Activated naive CD4-positive, alpha-beta T cell treated with anti-CD3 and anti-CD28 coated beads, Interleukin-2, amount 10 ng/mL, durations not matched to agents 7 days and 5 days (primary cell): ENCODE measurements at regions not wholly inside any gene's neighbourhood (a gene's known extent, or its start where the extent isn't known, plus 50 kb on each side); places are given as distances from the start of the nearest gene placed in this dataset.
"Not testable (repeated sequence)": the region's sequence is repeated elsewhere in the genome, so short reads cannot be mapped to it uniquely, and the experiment has no call there.

Source experiments
- CTCF ChIA-PET: fragments of 350-600 bp; sonication (Branson Sonifier 250); formaldehyde crosslinking; loops from one replicate; lab custom pipeline; 2021; ENCODE audit warnings: antibody characterized with exemption; lab: Charles Lee
- DNase-seq: peaks from one replicate; pipeline ENCODE4 v3.0.0-alpha.2; 2020
- H3K27ac Mint-ChIP-seq: one replicate; pipeline ENCODE4 v1.8.0; 2021; ENCODE audit warnings: mild to moderate bottlenecking, moderate library complexity, mixed read lengths
- H3K27me3 Mint-ChIP-seq: one replicate; pipeline ENCODE4 v1.8.0; 2021; ENCODE audit warnings: mild to moderate bottlenecking, mixed read lengths
- H3K36me3 Mint-ChIP-seq: one replicate; pipeline ENCODE4 v1.8.0; 2021; ENCODE audit warnings: mixed read lengths
- H3K4me1 Mint-ChIP-seq: one replicate; pipeline ENCODE4 v1.8.0; 2021; ENCODE audit warnings: mixed read lengths
- H3K4me3 Mint-ChIP-seq: one replicate; pipeline ENCODE4 v1.8.0; 2021; ENCODE audit warnings: mild to moderate bottlenecking, moderate library complexity, mixed read lengths
- H3K9me3 Mint-ChIP-seq: one replicate; pipeline ENCODE4 v1.8.0; 2021; ENCODE audit warnings: mixed read lengths

GRCh38 chr10:84571146-84571545 is 242.8 kb downstream of the CCSER2 start:
- Mint-ChIP-seq H3K4me3 (no peak overlapping the region), H3K36me3 (no peaks in the 10 kb centered on the region), H3K4me1 (no peaks in the 10 kb centered on the region), H3K27me3 (peaks cover 4% of the 10 kb centered on the region), H3K27ac (no peak overlapping the region), H3K9me3 (no peaks in the 10 kb centered on the region)
- DNase-seq = no peak
- CTCF ChIA-PET = no interaction called here

GRCh38 chr10:84574102-84574501 is 245.7 kb downstream of the CCSER2 start:
- CTCF ChIA-PET = no interaction called here

GRCh38 chr10:84581976-84582375 is 253.6 kb downstream of the CCSER2 start:
- H3K4me1 Mint-ChIP-seq = no peaks in the 10 kb centered on the region
- H3K36me3 Mint-ChIP-seq = no peaks in the 10 kb centered on the region
- no peak overlapping the region for H3K27ac Mint-ChIP-seq
- H3K9me3 Mint-ChIP-seq = no peaks in the 10 kb centered on the region
- H3K27me3 Mint-ChIP-seq = peaks cover 3% of the 10 kb centered on the region
- CTCF ChIA-PET = no interaction called here
- no peak overlapping the region for H3K4me3 Mint-ChIP-seq
- DNase-seq = no peak

More at GRCh38 chr10:84574102-84574501, 245.7 kb downstream of the CCSER2 start:
- no peak overlapping the region for H3K27ac Mint-ChIP-seq
- H3K9me3 Mint-ChIP-seq = no peaks in the 10 kb centered on the region
- no peak for DNase-seq
- H3K4me3 Mint-ChIP-seq = no peak overlapping the region
- H3K4me1 Mint-ChIP-seq = no peaks in the 10 kb centered on the region
- H3K27me3 Mint-ChIP-seq = peaks cover 4% of the 10 kb centered on the region
- no peaks in the 10 kb centered on the region for H3K36me3 Mint-ChIP-seq

- H3K9me3 Mint-ChIP-seq = no peaks in the 10 kb centered on the region
- no peaks in the 10 kb centered on the region for H3K4me1 Mint-ChIP-seq
- no peaks in the 10 kb centered on the region for H3K36me3 Mint-ChIP-seq
- no peak overlapping the region for H3K4me3 Mint-ChIP-seq
- CTCF ChIA-PET = no interaction called here
- no peak for DNase-seq
- no peak overlapping the region for H3K27ac Mint-ChIP-seq
- H3K27me3 Mint-ChIP-seq = peaks cover 3% of the 10 kb centered on the region
These were observed 255.1 kb downstream of the CCSER2 start for GRCh38 chr10:84583501-84583900.

GRCh38 chr10:84587789-84588188 is 259.4 kb downstream of the CCSER2 start:
- Mint-ChIP-seq H3K4me3 (no peak overlapping the region), H3K36me3 (no peaks in the 10 kb centered on the region), H3K4me1 (no peaks in the 10 kb centered on the region), H3K27ac (no peak overlapping the region), H3K27me3 (peaks cover 3% of the 10 kb centered on the region), H3K9me3 (no peaks in the 10 kb centered on the region)
- CTCF ChIA-PET = no interaction called here
- DNase-seq = no peak

- CTCF ChIA-PET = no interaction called here
- H3K4me3 Mint-ChIP-seq = no peak overlapping the region
- H3K27me3 Mint-ChIP-seq = no peaks in the 10 kb centered on the region
These were observed 260.0 kb downstream of the CCSER2 start for GRCh38 chr10:84588426-84588825.

GRCh38 chr10:84588971-84589370 is 260.6 kb downstream of the CCSER2 start:
- no peaks in the 10 kb centered on the region for H3K9me3 Mint-ChIP-seq
- H3K4me1 Mint-ChIP-seq = no peaks in the 10 kb centered on the region
- no peaks in the 10 kb centered on the region for H3K27me3 Mint-ChIP-seq
- no peaks in the 10 kb centered on the region for H3K36me3 Mint-ChIP-seq
- DNase-seq = no peak
- no peak overlapping the region for H3K4me3 Mint-ChIP-seq
- H3K27ac Mint-ChIP-seq = no peak overlapping the region
- CTCF ChIA-PET = no interaction called here

More at GRCh38 chr10:84588426-84588825, 260.0 kb downstream of the CCSER2 start:
- DNase-seq = no peak
- H3K36me3 Mint-ChIP-seq = no peaks in the 10 kb centered on the region
- no peak overlapping the region for H3K27ac Mint-ChIP-seq
- H3K9me3 Mint-ChIP-seq = no peaks in the 10 kb centered on the region
- no peaks in the 10 kb centered on the region for H3K4me1 Mint-ChIP-seq

GRCh38 chr10:84589526-84590205 is 261.3 kb downstream of the CCSER2 start:
- no peaks in the 10 kb centered on the region for H3K36me3 Mint-ChIP-seq
- H3K27me3 Mint-ChIP-seq = no peaks in the 10 kb centered on the region
- H3K27ac Mint-ChIP-seq = no peak overlapping the region
- CTCF ChIA-PET = no interaction called here
- no peak overlapping the region for H3K4me3 Mint-ChIP-seq
- H3K9me3 Mint-ChIP-seq = no peaks in the 10 kb centered on the region
- DNase-seq = no peak
- no peaks in the 10 kb centered on the region for H3K4me1 Mint-ChIP-seq

- Mint-ChIP-seq H3K4me3 (no peak overlapping the region), H3K4me1 (no peaks in the 10 kb centered on the region), H3K9me3 (no peaks in the 10 kb centered on the region), H3K36me3 (no peaks in the 10 kb centered on the region), H3K27me3 (no peaks in the 10 kb centered on the region), H3K27ac (no peak overlapping the region)
- CTCF ChIA-PET = no interaction called here
- DNase-seq = no peak
These were observed 262.2 kb downstream of the CCSER2 start for GRCh38 chr10:84590327-84591193.

GRCh38 chr10:84593506-84593905 is 265.1 kb downstream of the CCSER2 start:
- H3K4me1 Mint-ChIP-seq = no peaks in the 10 kb centered on the region
- CTCF ChIA-PET = no interaction called here
- H3K27ac Mint-ChIP-seq = no peak overlapping the region
- peaks cover 11% of the 10 kb centered on the region for H3K27me3 Mint-ChIP-seq
- DNase-seq = no peak
- no peak overlapping the region for H3K4me3 Mint-ChIP-seq
- no peaks in the 10 kb centered on the region for H3K9me3 Mint-ChIP-seq
- H3K36me3 Mint-ChIP-seq = no peaks in the 10 kb centered on the region

- Mint-ChIP-seq H3K27ac (no peak overlapping the region), H3K27me3 (peaks cover 11% of the 10 kb centered on the region), H3K4me3 (no peak overlapping the region), H3K9me3 (no peaks in the 10 kb centered on the region), H3K4me1 (no peaks in the 10 kb centered on the region), H3K36me3 (no peaks in the 10 kb centered on the region)
- no peak for DNase-seq
- CTCF ChIA-PET = no interaction called here
These were observed 268.2 kb downstream of the CCSER2 start for GRCh38 chr10:84596585-84596984.

GRCh38 chr10:84599254-84599653 is 270.9 kb downstream of the CCSER2 start:
- Mint-ChIP-seq H3K27me3 (peaks cover 13% of the 10 kb centered on the region), H3K9me3 (no peaks in the 10 kb centered on the region), H3K27ac (no peak overlapping the region), H3K4me3 (no peak overlapping the region), H3K36me3 (no peaks in the 10 kb centered on the region), H3K4me1 (no peaks in the 10 kb centered on the region)
- CTCF ChIA-PET = no interaction called here
- DNase-seq = no peak

- DNase-seq = no peak
- Mint-ChIP-seq H3K27me3 (peaks cover 17% of the 10 kb centered on the region), H3K36me3 (no peaks in the 10 kb centered on the region), H3K4me3 (no peak overlapping the region), H3K9me3 (no peaks in the 10 kb centered on the region), H3K4me1 (no peaks in the 10 kb centered on the region), H3K27ac (no peak overlapping the region)
- CTCF ChIA-PET = no interaction called here
These were observed 272.6 kb downstream of the CCSER2 start for GRCh38 chr10:84600947-84601346.

- CTCF ChIA-PET, H3K9me3 Mint-ChIP-seq, DNase-seq, H3K4me1 Mint-ChIP-seq, H3K36me3 Mint-ChIP-seq, H3K4me3 Mint-ChIP-seq, H3K27ac Mint-ChIP-seq: not testable (repeated sequence)
- H3K27me3 Mint-ChIP-seq = peaks cover 18% of the 10 kb centered on the region
These were observed 274.2 kb downstream of the CCSER2 start for GRCh38 chr10:84602543-84602942.

- no peaks in the 10 kb centered on the region for H3K36me3 Mint-ChIP-seq
- H3K4me1 Mint-ChIP-seq = peaks cover 2% of the 10 kb centered on the region
- no peak overlapping the region for H3K4me3 Mint-ChIP-seq
- no peaks in the 10 kb centered on the region for H3K9me3 Mint-ChIP-seq
- no peak overlapping the region for H3K27ac Mint-ChIP-seq
- DNase-seq = no peak
- peaks cover 22% of the 10 kb centered on the region for H3K27me3 Mint-ChIP-seq
- CTCF ChIA-PET = interaction anchor here (1.2 kb wide), 1 partner anchor 66 kb away, joined by 3 read pairs; no protein-coding TSS in a partner anchor
These were observed 275.6 kb downstream of the CCSER2 start for GRCh38 chr10:84603971-84604370.
